ENCODE measurements at regions not wholly inside any gene's neighbourhood (a gene's known extent, or its start where the extent isn't known, plus 50 kb on each side); places are given as distances from the start of the nearest gene placed in this dataset.
A peak's percentile ranks its signal among the peaks of the same experiment; 100 is the strongest.
"Not testable (repeated sequence)": the region's sequence is repeated elsewhere in the genome, so short reads cannot be mapped to it uniquely, and the experiment has no call there.

DNA sequence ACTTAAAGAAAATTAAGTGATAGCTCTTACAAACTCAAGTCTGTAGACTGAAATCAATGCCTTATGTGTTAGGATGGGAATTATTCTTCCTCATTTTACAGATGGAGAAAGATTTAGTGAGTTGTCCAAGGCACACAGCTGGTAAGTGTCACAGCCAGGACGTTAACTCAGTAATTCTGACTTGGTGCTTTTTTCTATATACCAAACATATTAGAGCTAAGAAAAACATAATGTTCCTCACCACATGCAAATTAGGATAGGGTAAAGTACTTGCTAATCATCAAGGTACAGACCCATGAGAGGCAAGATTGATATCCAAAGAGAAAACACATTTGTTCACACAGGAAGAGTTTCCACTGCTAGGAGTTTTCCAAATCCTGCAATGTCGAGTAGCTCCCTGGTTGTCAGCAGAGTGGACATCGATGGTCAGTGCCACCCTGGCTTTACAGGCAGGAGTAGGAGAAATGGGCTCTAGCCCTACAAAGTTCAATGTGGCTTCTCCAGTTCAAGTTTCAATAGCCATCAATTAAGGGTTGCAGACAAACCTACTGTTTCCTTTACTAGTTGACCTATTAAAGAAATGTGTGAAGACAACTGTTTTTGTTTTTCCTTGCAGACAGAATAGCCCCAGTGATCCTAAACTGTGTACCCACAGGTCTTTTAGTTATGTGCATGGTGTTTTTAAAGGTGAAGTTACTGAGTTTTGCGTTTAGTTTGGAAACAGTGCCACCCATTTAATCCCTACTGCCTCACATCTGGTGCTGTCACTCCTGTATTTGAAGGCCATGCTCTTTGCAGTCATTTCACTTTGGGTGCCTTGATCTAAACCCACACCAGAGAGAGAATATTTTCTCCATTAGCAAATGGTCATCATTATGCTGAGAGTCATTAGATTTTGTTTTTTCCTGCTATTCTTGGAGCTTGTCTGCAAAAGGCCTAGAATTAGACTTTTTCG lies 460.8 kb upstream of the SMARCA2 start:
- Histone ChIP-seq H3K27ac (no peak overlapping the region), H3K9me3 (peaks cover 0 to 8% (median 0%) of the 10 kb centered on the region in 4 donors), H3K27me3 (no peaks in the 10 kb centered on the region), H3K4me3 (no peak overlapping the region), H3K36me3 (no peaks in the 10 kb centered on the region), H3K4me1 (no peaks in the 10 kb centered on the region)
- intact Hi-C loops (cut with DNase I; ENCODE audit: low total_unique reads): no loop called here
- WGBS, 5 donors: 50 to 60% (median 57%) methylated on average over 5 of the region's 5 CpGs
- DNase-seq: peak in 1 of 2 donors; percentile 32
- TF ChIP-seq POLR2AphosphoS5 (IDR thresholded peaks at IDR 0.05): no peak
- TF ChIP-seq CTCF (IDR thresholded peaks at IDR 0.05): no peak
- TF ChIP-seq POLR2A (IDR thresholded peaks at IDR 0.05): no peak
- no peak for TF ChIP-seq EP300 (IDR thresholded peaks at IDR 0.05)

- H3K27me3 ChIP-seq; intact Hi-C loops (cut with DNase I; ENCODE audit: low total_unique reads); H3K4me3 ChIP-seq; DNase-seq; H3K9me3 ChIP-seq; H3K4me1 ChIP-seq; H3K27ac ChIP-seq; H3K36me3 ChIP-seq: not testable (repeated sequence)
- WGBS, 5 donors: 84 to 91% (median 89%) methylated on average over 10 of the region's 10 CpGs
Measured at GRCh38 chr9:1558666-1559065, 456.5 kb upstream of the SMARCA2 start.

DNA sequence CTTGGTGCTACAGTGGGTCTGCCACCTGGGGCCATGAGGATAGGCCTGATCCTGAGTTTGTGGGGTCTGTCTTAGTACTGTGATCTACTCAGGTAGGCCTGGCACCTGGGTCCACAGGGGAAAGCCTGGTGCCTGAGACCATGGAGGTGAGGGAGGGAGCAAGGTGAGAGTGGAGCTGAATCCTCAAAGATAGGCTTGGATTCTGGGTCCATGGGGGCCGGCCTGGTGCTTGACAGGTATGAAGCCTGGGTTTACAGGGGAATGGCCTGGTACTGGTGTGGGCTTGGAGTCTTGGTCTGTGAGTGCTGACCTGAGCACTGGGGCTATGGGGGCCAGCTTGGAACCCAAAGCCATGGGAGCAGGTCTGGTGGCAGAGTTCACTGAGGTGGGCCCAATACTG lies 439.2 kb upstream of the SMARCA2 start:
- no peak overlapping the region for H3K4me3 ChIP-seq
- no peaks in the 10 kb centered on the region for H3K4me1 ChIP-seq
- intact Hi-C loops (cut with DNase I; ENCODE audit: low total_unique reads): no loop called here
- H3K27me3 ChIP-seq: no peaks in the 10 kb centered on the region
- WGBS, 5 donors: 84 to 100% (median 96%) methylated on average over 1 of the region's 1 CpG
- TF ChIP-seq POLR2AphosphoS5 (IDR thresholded peaks at IDR 0.05) (no peak), EP300 (IDR thresholded peaks at IDR 0.05) (no peak), CTCF (IDR thresholded peaks at IDR 0.05) (no peak), POLR2A (IDR thresholded peaks at IDR 0.05) (no peak)
- DNase-seq: no peak
- no peak overlapping the region for H3K27ac ChIP-seq
- peaks cover 0 to 14% (median 11%) of the 10 kb centered on the region in 4 donors for H3K9me3 ChIP-seq
- H3K36me3 ChIP-seq: no peaks in the 10 kb centered on the region

DNA sequence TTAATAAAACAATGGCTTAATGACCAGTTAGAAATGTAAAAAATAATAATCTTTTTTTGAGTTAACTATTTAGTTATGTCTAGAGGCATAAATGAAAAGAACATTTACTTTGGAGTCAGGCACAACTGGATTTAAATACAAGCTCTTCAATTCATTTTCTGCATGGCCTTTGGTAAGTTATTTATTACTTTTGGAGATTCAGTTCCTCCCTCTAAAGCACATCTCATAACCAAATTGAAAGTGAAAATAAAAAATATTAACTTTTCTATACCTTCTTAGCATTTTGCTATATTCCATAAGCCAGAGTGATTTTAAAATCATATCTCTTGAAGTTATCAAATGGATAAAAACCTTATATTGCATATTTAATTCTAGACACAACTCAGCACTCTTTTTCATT lies 434.9 kb upstream of the SMARCA2 start:
- TF ChIP-seq CTCF (IDR thresholded peaks at IDR 0.05): no peak
- TF ChIP-seq EP300 (IDR thresholded peaks at IDR 0.05): no peak
- no peak for TF ChIP-seq POLR2AphosphoS5 (IDR thresholded peaks at IDR 0.05)
- Histone ChIP-seq H3K27me3 (no peaks in the 10 kb centered on the region), H3K4me3 (no peak overlapping the region), H3K36me3 (no peaks in the 10 kb centered on the region), H3K4me1 (no peaks in the 10 kb centered on the region), H3K9me3 (peaks cover 0 to 13% (median 9%) of the 10 kb centered on the region in 4 donors), H3K27ac (no peak overlapping the region)
- intact Hi-C loops (cut with DNase I; ENCODE audit: low total_unique reads): no loop called here
- no peak for DNase-seq

DNA sequence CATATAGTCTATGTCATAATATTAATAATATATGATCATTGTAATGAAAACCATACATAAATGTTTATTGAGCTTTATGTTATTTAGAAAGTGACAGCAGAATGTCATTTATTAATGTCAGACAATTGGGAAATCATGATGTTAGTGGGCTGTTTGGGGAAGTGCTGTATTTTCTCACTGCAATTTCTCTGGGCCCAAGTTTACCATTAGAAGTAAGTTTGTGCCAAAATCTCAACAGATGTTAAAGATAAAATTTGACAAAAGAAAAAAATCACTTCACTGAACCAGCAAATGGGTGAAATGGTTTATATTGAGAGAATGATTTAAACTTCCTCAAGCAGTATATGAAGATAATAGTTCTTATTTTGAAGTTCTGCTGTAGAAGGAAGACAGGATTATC lies 433.2 kb upstream of the SMARCA2 start:
- no peak overlapping the region for H3K4me3 ChIP-seq
- intact Hi-C loops (cut with DNase I; ENCODE audit: low total_unique reads): no loop called here

More for the DNA sequence above, 433.2 kb upstream of the SMARCA2 start:
- no peaks in the 10 kb centered on the region for H3K27me3 ChIP-seq
- DNase-seq: peak in 1 of 2 donors; percentile 20
- no peaks in the 10 kb centered on the region for H3K4me1 ChIP-seq
- H3K9me3 ChIP-seq: no peaks in the 10 kb centered on the region
- TF ChIP-seq CTCF (IDR thresholded peaks at IDR 0.05): no peak
- TF ChIP-seq EP300 (IDR thresholded peaks at IDR 0.05): no peak
- TF ChIP-seq POLR2AphosphoS5 (IDR thresholded peaks at IDR 0.05): no peak
- no peak for TF ChIP-seq POLR2A (IDR thresholded peaks at IDR 0.05)
- no peaks in the 10 kb centered on the region for H3K36me3 ChIP-seq
- H3K27ac ChIP-seq: no peak overlapping the region

Data from stomach (tissue), 8 donors.